Endodermal cell (in vitro differentiated cells): ENCODE measurements at regions not wholly inside any gene's neighbourhood (a gene's known extent, or its start where the extent isn't known, plus 50 kb on each side); places are given as distances from the start of the nearest gene placed in this dataset.

Experiments
- DNase-seq: peaks from one replicate; pipeline ENCODE4 v3.0.0-alpha.2; 2017
- H3K27ac ChIP-seq: 2 replicates; pipeline ENCODE4 v1.5.1; 2013; ENCODE audit warnings: mild to moderate bottlenecking, low read depth, low read length, moderate library complexity
- H3K27me3 ChIP-seq: 2 replicates; pipeline ENCODE4 v1.6.1; 2013; ENCODE audit warnings: mild to moderate bottlenecking, low read length, moderate library complexity; ENCODE audit not compliant: insufficient read depth, control insufficient read depth, poor library complexity, severe bottlenecking
- H3K36me3 ChIP-seq: 2 replicates; pipeline ENCODE4 v1.7.0; 2013; ENCODE audit warnings: mild to moderate bottlenecking, low read length, moderate library complexity; ENCODE audit not compliant: control insufficient read depth, insufficient read depth
- H3K4me1 ChIP-seq: one replicate; pipeline ENCODE4 v1.7.0; 2013; ENCODE audit warnings: low read length; ENCODE audit not compliant: control insufficient read depth, insufficient read depth
- H3K4me3 ChIP-seq: 2 replicates; pipeline ENCODE4 v1.5.1; 2013; ENCODE audit warnings: mild to moderate bottlenecking, low read length, moderate library complexity
- H3K9ac ChIP-seq: 2 replicates; pipeline ENCODE4 v1.6.1; 2013; ENCODE audit warnings: mild to moderate bottlenecking, low read length, moderate library complexity; ENCODE audit not compliant: poor library complexity, severe bottlenecking; ENCODE audit errors: extremely low read depth
- H3K9me3 ChIP-seq: 2 replicates; pipeline ENCODE4 v1.6.1; 2013; ENCODE audit warnings: mild to moderate bottlenecking, low read length, moderate library complexity; ENCODE audit not compliant: control insufficient read depth
- H3K27ac Mint-ChIP-seq: 2 replicates; pipeline ENCODE4 v1.8.0; 2020; ENCODE audit warnings: mixed read lengths
- H3K27me3 Mint-ChIP-seq: 2 replicates; pipeline ENCODE4 v1.8.0; 2021; ENCODE audit warnings: mild to moderate bottlenecking, mixed read lengths; ENCODE audit not compliant: insufficient read depth
- H3K36me3 Mint-ChIP-seq: 2 replicates; pipeline ENCODE4 v1.8.0; 2020; ENCODE audit warnings: low read depth, mixed read lengths
- H3K4me1 Mint-ChIP-seq: 2 replicates; pipeline ENCODE4 v1.8.0; 2020; ENCODE audit warnings: mixed read lengths
- H3K4me3 Mint-ChIP-seq: 2 replicates; pipeline ENCODE4 v1.8.0; 2020; ENCODE audit warnings: mild to moderate bottlenecking, moderate library complexity, mixed read lengths
- H3K9me3 Mint-ChIP-seq: 2 replicates; pipeline ENCODE4 v1.8.0; 2020; ENCODE audit warnings: mild to moderate bottlenecking, mixed read lengths
- CTCF ChIP-seq: fragments of 200-600 bp; sonication (generic); conservative IDR thresholded peaks from 2 replicates; pipeline ENCODE4 v1.5.0; 2021; ENCODE audit warnings: antibody characterized with exemption, mild to moderate bottlenecking
- WGBS, 2 experiments: methylation state at CpG; one replicate each; pipeline versions ENCODE4 v1.1.5 to v1.1.7; 2013; ENCODE audit warnings: missing lambda C conversion rate in 2 of 2, mixed read lengths in 1 of 2; ENCODE audit not compliant: insufficient coverage in 1 of 2, insufficient read length in 1 of 2; 5-methylcytosine and 5-hydroxymethylcytosine counted together

- peaks cover 8% of the 10 kb centered on the region for H3K9me3 ChIP-seq
- 88 to 89% methylated on average over 15 to 22 of the region's 22 CpGs for WGBS, 2 experiments
- no peak for DNase-seq
- no peak overlapping the region for H3K27ac ChIP-seq
- no peak overlapping the region for H3K9ac ChIP-seq
- no peak overlapping the region for H3K27ac Mint-ChIP-seq
- H3K4me1 ChIP-seq: no peaks in the 10 kb centered on the region
- no peaks in the 10 kb centered on the region for H3K27me3 Mint-ChIP-seq
- no peak overlapping the region for H3K4me3 Mint-ChIP-seq
- H3K4me1 Mint-ChIP-seq: no peaks in the 10 kb centered on the region
- no peaks in the 10 kb centered on the region for H3K27me3 ChIP-seq
- peaks cover 82% of the 10 kb centered on the region for H3K9me3 Mint-ChIP-seq
- no peak overlapping the region for H3K4me3 ChIP-seq
- H3K36me3 Mint-ChIP-seq: peaks cover 10% of the 10 kb centered on the region
- TF ChIP-seq CTCF: no peak
- H3K36me3 ChIP-seq: no peaks in the 10 kb centered on the region
Observed at GRCh38 chr12:34343345-34343744, 321.0 kb downstream of the ALG10 start.

- no peak for DNase-seq
- Histone ChIP-seq H3K27me3 (no peaks in the 10 kb centered on the region), H3K9ac (no peak overlapping the region), H3K27ac (no peak overlapping the region), H3K4me3 (no peak overlapping the region), H3K36me3 (no peaks in the 10 kb centered on the region), H3K9me3 (peaks cover 11% of the 10 kb centered on the region), H3K4me1 (no peaks in the 10 kb centered on the region)
- H3K27ac Mint-ChIP-seq: no peak overlapping the region
- peaks cover 78% of the 10 kb centered on the region for H3K9me3 Mint-ChIP-seq
- peaks cover 10% of the 10 kb centered on the region for H3K36me3 Mint-ChIP-seq
- H3K4me1 Mint-ChIP-seq: no peaks in the 10 kb centered on the region
- TF ChIP-seq CTCF: no peak
- no peaks in the 10 kb centered on the region for H3K27me3 Mint-ChIP-seq
- WGBS, 2 experiments: 78 to 85% methylated on average over 8 to 25 of the region's 25 CpGs
- H3K4me3 Mint-ChIP-seq: no peak overlapping the region
Observed at GRCh38 chr12:34343766-34344165, 321.5 kb downstream of the ALG10 start.

GRCh38 chr12:34344851-34345522 is 322.7 kb downstream of the ALG10 start:
- Histone ChIP-seq H3K27ac (no peak overlapping the region), H3K4me3 (no peak overlapping the region), H3K4me1 (no peaks in the 10 kb centered on the region), H3K9me3 (peaks cover 11% of the 10 kb centered on the region), H3K27me3 (no peaks in the 10 kb centered on the region), H3K9ac (no peak overlapping the region), H3K36me3 (no peaks in the 10 kb centered on the region)
- no peak overlapping the region for H3K27ac Mint-ChIP-seq
- peaks cover 77% of the 10 kb centered on the region for H3K9me3 Mint-ChIP-seq
- H3K4me1 Mint-ChIP-seq: no peaks in the 10 kb centered on the region
- H3K36me3 Mint-ChIP-seq: peaks cover 6% of the 10 kb centered on the region
- no peak overlapping the region for H3K4me3 Mint-ChIP-seq
- no peak for DNase-seq
- no peak for TF ChIP-seq CTCF
- no peaks in the 10 kb centered on the region for H3K27me3 Mint-ChIP-seq
- WGBS, 2 experiments: 75 to 78% methylated on average over 11 to 37 of the region's 37 CpGs
